Endothelial cell of umbilical vein (primary cell): ENCODE measurements at regions not wholly inside any gene's neighbourhood (a gene's known extent, or its start where the extent isn't known, plus 50 kb on each side); places are given as distances from the start of the nearest gene placed in this dataset.

Source experiments
- BruUV-seq: library from RNA; stranded (reverse); fragments of 400-500 nt; replicated peaks from 2 replicates; lab custom pipeline; 2021; lab: Mats Ljungman, UMichigan
- CTCF ChIA-PET: fragments of 300-600, 350-600 bp; sonication (Branson Sonifier 250); formaldehyde crosslinking; loops from one replicate; lab custom pipeline; 2021; ENCODE audit warnings: antibody characterized with exemption, inconsistent platforms; lab: Charles Lee
- POLR2A ChIA-PET: fragments of 300-600, 350-600 bp; sonication (Branson Sonifier 250); formaldehyde crosslinking; loops from one replicate; lab custom pipeline; 2021; ENCODE audit warnings: antibody characterized with exemption, inconsistent platforms; lab: Charles Lee
- DNase-seq: peaks from one replicate; pipeline ENCODE4 v3.0.0-alpha.2; 2011; ENCODE audit warnings: low read depth, low spot score
- FAIRE-seq: peaks from 2 replicates; lab custom pipeline; 2011; peaks lifted over from hg19 to GRCh38; lab: Jason Lieb, UNC
- H2AFZ ChIP-seq: 2 replicates; pipeline ENCODE4 v1.6.0; 2012; ENCODE audit warnings: low read depth, low read length, control low read depth, inconsistent platforms
- H3K27ac ChIP-seq: 2 replicates; pipeline ENCODE4 v1.5.1; 2011; ENCODE audit warnings: low read depth, mild to moderate bottlenecking, control low read depth, low read length, moderate library complexity; ENCODE audit not compliant: insufficient read depth
- H3K27me3 ChIP-seq, 2 experiments: 2 replicates each; pipeline versions ENCODE4 v1.6.0 to v1.6.1; 2011; ENCODE audit warnings: low read length in 2 of 2, mixed read lengths in 1 of 2; ENCODE audit not compliant: control insufficient read depth in 2 of 2, insufficient read depth in 2 of 2
- H3K36me3 ChIP-seq, 2 experiments: 2 replicates in 1 of 2; 3 replicates in 1 of 2; pipeline ENCODE4 v1.5.1; 2011; ENCODE audit warnings: low read length in 2 of 2, mild to moderate bottlenecking in 1 of 2, moderate library complexity in 1 of 2; ENCODE audit not compliant: control insufficient read depth in 2 of 2, insufficient read depth in 2 of 2; ENCODE audit errors: extremely low read depth in 1 of 2
- H3K4me1 ChIP-seq: 3 replicates; pipeline ENCODE4 v1.5.1; 2011; ENCODE audit warnings: mild to moderate bottlenecking, low read length; ENCODE audit not compliant: control insufficient read depth, insufficient read depth; ENCODE audit errors: extremely low read depth
- H3K4me2 ChIP-seq: 2 replicates; pipeline ENCODE4 v1.6.1; 2011; ENCODE audit warnings: low read length, control low read depth, mixed read lengths; ENCODE audit not compliant: insufficient read depth
- H3K4me3 ChIP-seq, 3 experiments: fragments of 200-600 bp in 1 of 3; sonication (generic), shearing (Covaris generic) in 1 of 3; replicated peaks in 1 of 3; 2 replicates each; pipeline ENCODE4 v1.5.1; 2011 to 2016; ENCODE audit warnings: control low read depth in 3 of 3, low read length in 3 of 3, mild to moderate bottlenecking in 2 of 3, inconsistent platforms in 1 of 3, low read depth in 1 of 3, moderate library complexity in 1 of 3; ENCODE audit not compliant: insufficient read depth in 1 of 3
- H3K79me2 ChIP-seq: 2 replicates; pipeline ENCODE4 v1.6.0; 2012; ENCODE audit warnings: low read length, inconsistent platforms; ENCODE audit not compliant: control insufficient read depth, insufficient read depth
- H3K9ac ChIP-seq: replicated peaks from 2 replicates; pipeline ENCODE3; 2011; ENCODE audit warnings: low read length, control low read depth; ENCODE audit not compliant: insufficient read depth; ENCODE audit errors: extremely low read depth
- H3K9me1 ChIP-seq: replicated peaks from 3 replicates; pipeline ENCODE4 v1.6.0; 2011; ENCODE audit warnings: mild to moderate bottlenecking, low read length; ENCODE audit not compliant: control insufficient read depth, insufficient read depth; ENCODE audit errors: extremely low read depth
- H3K9me3 ChIP-seq: replicated peaks from 2 replicates; pipeline ENCODE4 v1.5.1; 2012; ENCODE audit warnings: low read length, inconsistent platforms; ENCODE audit not compliant: control insufficient read depth, insufficient read depth
- H4K20me1 ChIP-seq: replicated peaks from 2 replicates; pipeline ENCODE3; 2011; ENCODE audit warnings: mild to moderate bottlenecking, low read length; ENCODE audit not compliant: control insufficient read depth, insufficient read depth; ENCODE audit errors: extremely low read depth
- CTCF ChIP-seq, 2 donors: IDR thresholded peaks; 1 replicate in 1 of 2; 2 replicates in 1 of 2; pipeline ENCODE4 v1.5.1; 2011; ENCODE audit warnings: low read length in 2 of 2, mild to moderate bottlenecking in 2 of 2, moderate library complexity in 2 of 2, control low read depth in 1 of 2, inconsistent platforms in 1 of 2, low read depth in 1 of 2; ENCODE audit not compliant: insufficient read depth in 1 of 2; ENCODE audit errors: extremely low read depth in 1 of 2
- EZH2 ChIP-seq: IDR thresholded peaks from 2 replicates; pipeline ENCODE4 v1.6.1; 2012; ENCODE audit warnings: borderline replicate concordance, low read depth, mild to moderate bottlenecking, moderate library complexity, low read length, inconsistent platforms; ENCODE audit not compliant: severe bottlenecking
- FOS ChIP-seq: IDR thresholded peaks from 2 replicates; pipeline ENCODE4 v1.6.1; 2011; ENCODE audit warnings: mild to moderate bottlenecking, low read length, moderate library complexity, borderline replicate concordance; ENCODE audit not compliant: insufficient read depth
- GATA2 ChIP-seq: IDR thresholded peaks from 2 replicates; pipeline ENCODE4 v1.7.0; 2011; ENCODE audit warnings: low read depth, mild to moderate bottlenecking, moderate library complexity, mixed read lengths, low read length; ENCODE audit not compliant: insufficient read length, insufficient read depth
- JUN ChIP-seq: IDR thresholded peaks from 2 replicates; pipeline ENCODE4 v1.6.1; 2011; ENCODE audit warnings: borderline replicate concordance, low read depth; ENCODE audit not compliant: insufficient read length, insufficient read depth
- MAX ChIP-seq: IDR thresholded peaks from 2 replicates; pipeline ENCODE4 v1.6.1; 2011; ENCODE audit not compliant: insufficient read depth, insufficient read length
- MYC ChIP-seq: IDR thresholded peaks from one replicate; pipeline ENCODE4 v1.6.1; 2011; ENCODE audit warnings: mild to moderate bottlenecking, low read depth, low read length
- POLR2A ChIP-seq: IDR thresholded peaks from 2 replicates; pipeline ENCODE4 v1.6.1; 2012; ENCODE audit warnings: low read depth, mild to moderate bottlenecking, control low read depth, low read length
- POLR2AphosphoS5 ChIP-seq: IDR thresholded peaks from 2 replicates; pipeline ENCODE4 v1.6.1; 2012; ENCODE audit warnings: low read depth, mild to moderate bottlenecking, control low read depth, low read length, moderate library complexity; ENCODE audit not compliant: insufficient read depth
- dilution Hi-C: fragments of 300-500 bp; cut with MboI; formaldehyde crosslinking; loops from one replicate; pipeline ENCODE4 v1.15.0; 2019; ENCODE audit warnings: low sequenced_read_pairs; ENCODE audit not compliant: extremely low pct_ligation_motif_present
- intact Hi-C: fragments of 100-400 bp; cut with micrococcal nuclease; formaldehyde crosslinking; loops from one replicate; pipeline ENCODE4 v1.10.0; 2022

GRCh38 chr18:28972333-28972907 lies 795.5 kb upstream of the CDH2 start:
- no peak overlapping the region for H3K27ac ChIP-seq
- ChIA-PET CTCF (interaction anchor here (1.5 to 3.0 kb wide), 3 partner anchors 9 to 13 kb away, joined by 5 to 9 read pairs (median 8); no protein-coding TSS in a partner anchor), POLR2A (no interaction called here)
- intact Hi-C loops, result no loop called here
- H2AFZ ChIP-seq, result no peak overlapping the region
- H3K4me3 ChIP-seq, result no peak overlapping the region
- dilution Hi-C loops, result no loop called here
- H3K9ac ChIP-seq, result no peak overlapping the region
- H3K9me3 ChIP-seq, result no peaks in the 10 kb centered on the region
- FAIRE-seq (no peak), DNase-seq (no peak)
- H3K4me1 ChIP-seq, result peaks cover 3% of the 10 kb centered on the region
- no peaks in the 10 kb centered on the region for H3K9me1 ChIP-seq
- H3K27me3 ChIP-seq, result no peaks in the 10 kb centered on the region
- no peaks in the 10 kb centered on the region for H3K36me3 ChIP-seq
- no peak overlapping the region for H3K4me2 ChIP-seq
- TF ChIP-seq MYC (no peak), EZH2 (no peak), POLR2AphosphoS5 (no peak)
- no peaks in the 10 kb centered on the region for H3K79me2 ChIP-seq
- H4K20me1 ChIP-seq, result no peaks in the 10 kb centered on the region
- no TSS peak for BruUV-seq

- intact Hi-C loops, result loop anchor here (5.0 to 10.0 kb wide), 4 partner anchors 161 to 1321 kb away; no protein-coding TSS in a partner anchor
- H3K9me1 ChIP-seq, result no peaks in the 10 kb centered on the region
- FAIRE-seq, result no peak
- H3K36me3 ChIP-seq, result no peaks in the 10 kb centered on the region
- no peak overlapping the region for H2AFZ ChIP-seq
- BruUV-seq, result no TSS peak
- POLR2A ChIA-PET, result interaction anchor here (0.6 kb wide), 2 partner anchors 67 to 497 kb away, joined by 3 to 5 read pairs; no protein-coding TSS in a partner anchor
- no peaks in the 10 kb centered on the region for H3K79me2 ChIP-seq
- no peak overlapping the region for H3K4me2 ChIP-seq
- H3K4me1 ChIP-seq, result peaks cover 8% of the 10 kb centered on the region
- TF ChIP-seq CTCF (IDR thresholded peaks at IDR 0.05; ENCODE audit: extremely low read depth in 1 of 2, insufficient read depth in 1 of 2, low read depth in 1 of 2, low read length in 2 of 2) (no peak), MAX (no peak), EZH2 (no peak), JUN (no peak), POLR2A (no peak), GATA2 (no peak), POLR2AphosphoS5 (no peak), MYC (no peak), FOS (no peak)
- no peak overlapping the region for H3K9ac ChIP-seq
- dilution Hi-C loops, result no loop called here
- CTCF ChIA-PET, result interaction anchor here (0.6 to 2.3 kb wide), 3 partner anchors 9 to 1318 kb away, joined by 3 to 11 read pairs (median 5); no protein-coding TSS in a partner anchor
- no peak for DNase-seq
- no peaks in the 10 kb centered on the region for H3K27me3 ChIP-seq
- no peak overlapping the region for H3K4me3 ChIP-seq
- H4K20me1 ChIP-seq, result no peaks in the 10 kb centered on the region
- H3K9me3 ChIP-seq, result no peaks in the 10 kb centered on the region
- no peak overlapping the region for H3K27ac ChIP-seq
These were observed 786.6 kb upstream of the CDH2 start for GRCh38 chr18:28963481-28963880.
